GM19035 (cell line): ENCODE measurements at regions not wholly inside any gene's neighbourhood (a gene's known extent, or its start where the extent isn't known, plus 50 kb on each side); places are given as distances from the start of the nearest gene placed in this dataset.

ENCODE experiments used
- ATAC-seq: cut with Tn5 transposase; IDR thresholded peaks from one replicate; pipeline ENCODE4 v1.9.1; 2021; ENCODE audit not compliant: unreplicated experiment

GRCh38 chr7:33750177-33750576 is 155.2 kb upstream of the BMPER start:
- peak; percentile 91 for ATAC-seq

- no peak for ATAC-seq
Measured at GRCh38 chr7:33751443-33751842, 153.9 kb upstream of the BMPER start.

GRCh38 chr7:33753881-33754525 is 151.3 kb upstream of the BMPER start:
- no peak for ATAC-seq

GRCh38 chr7:33754933-33755928 is 150.1 kb upstream of the BMPER start:
- ATAC-seq, result no peak

- ATAC-seq, result no peak
Measured at GRCh38 chr7:33757050-33757449, 148.3 kb upstream of the BMPER start.

GRCh38 chr7:33757563-33758165 is 147.7 kb upstream of the BMPER start:
- no peak for ATAC-seq

- no peak for ATAC-seq
Measured at GRCh38 chr7:33760146-33760545, 145.2 kb upstream of the BMPER start.

- no peak for ATAC-seq
Measured at GRCh38 chr7:33760834-33761233, 144.5 kb upstream of the BMPER start.

GRCh38 chr7:33761449-33762080 is 143.8 kb upstream of the BMPER start:
- no peak for ATAC-seq

- no peak for ATAC-seq
Measured at GRCh38 chr7:33762151-33762910, 143.0 kb upstream of the BMPER start.

- ATAC-seq, result no peak
Measured at GRCh38 chr7:33762911-33763306, 142.4 kb upstream of the BMPER start.

- ATAC-seq, result no peak
Measured at GRCh38 chr7:33764752-33765451, 140.4 kb upstream of the BMPER start.

- no peak for ATAC-seq
Measured at GRCh38 chr7:33766405-33766804, 138.9 kb upstream of the BMPER start.

GRCh38 chr7:33769930-33770329 is 135.4 kb upstream of the BMPER start:
- ATAC-seq, result no peak

- ATAC-seq, result no peak
Measured at GRCh38 chr7:33770576-33770975, 134.8 kb upstream of the BMPER start.

GRCh38 chr7:33771422-33771821 is 133.9 kb upstream of the BMPER start:
- no peak for ATAC-seq

GRCh38 chr7:33773053-33773452 is 132.3 kb upstream of the BMPER start:
- ATAC-seq, result no peak

GRCh38 chr7:33774762-33775523 is 130.4 kb upstream of the BMPER start:
- ATAC-seq, result no peak

GRCh38 chr7:33775790-33776189 is 129.5 kb upstream of the BMPER start:
- ATAC-seq, result no peak
